ENCODE measurements at regions not wholly inside any gene's neighbourhood (a gene's known extent, or its start where the extent isn't known, plus 50 kb on each side); places are given as distances from the start of the nearest gene placed in this dataset.

DNA sequence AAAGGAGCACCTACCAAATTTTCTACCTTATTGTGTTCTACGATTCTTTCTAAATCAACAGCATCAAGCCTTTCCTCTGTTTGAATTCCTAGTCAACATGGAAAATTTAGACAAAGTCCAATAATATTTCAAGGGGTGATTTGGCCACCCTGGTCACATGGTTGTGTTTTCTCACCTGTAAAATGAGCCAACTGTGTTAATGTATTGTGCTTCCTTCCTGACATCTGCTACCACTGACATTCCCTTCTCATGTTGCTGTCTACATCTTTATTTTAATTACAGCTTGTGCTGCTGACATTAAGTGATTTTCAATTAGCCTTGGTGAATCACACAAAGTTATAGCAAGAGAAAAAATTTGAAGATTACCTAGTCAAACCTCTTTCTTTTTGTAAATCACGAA lies 83.0 kb upstream of the NPSR1 start:
- H3K27me3 ChIP-seq (ENCODE audit: control insufficient read depth in 2 of 2, insufficient read depth in 2 of 2, low read length in 2 of 2) = no peaks in the 10 kb centered on the region
- no TSS peak for BruUV-seq (replicated peaks)
- H3K4me1 ChIP-seq (replicated peaks in 1 of 2; ENCODE audit: control insufficient read depth in 2 of 2, insufficient read depth in 2 of 2, low read length in 2 of 2) = no peaks in the 10 kb centered on the region
- no peaks in the 10 kb centered on the region for H3K79me2 ChIP-seq (ENCODE audit: control insufficient read depth, insufficient read depth, low read length)
- ATAC-seq (no peak), FAIRE-seq (no peak), DNase-seq (ENCODE audit: extremely low read depth in 1 of 4, low spot score in 3 of 4) (no peak)
- no peak overlapping the region for H3K27ac ChIP-seq (ENCODE audit: extremely low read depth, low read depth, low read length)
- H3K4me3 ChIP-seq = no peak overlapping the region
- H3K9me1 ChIP-seq (ENCODE audit: control insufficient read depth, insufficient read depth, low read length) = no peaks in the 10 kb centered on the region
- CTCF ChIA-PET (ENCODE audit: low intra/inter-chr PET ratio) = no interaction called here
- H3K36me3 ChIP-seq (ENCODE audit: control insufficient read depth, insufficient read depth, low read length) = no peaks in the 10 kb centered on the region
- H3K9ac ChIP-seq (ENCODE audit: insufficient read depth in 1 of 2, low read depth in 2 of 2, low read length in 2 of 2) = no peak overlapping the region
- no peaks in the 10 kb centered on the region for H3K9me3 ChIP-seq (replicated peaks; ENCODE audit: control insufficient read depth, insufficient read depth, low read depth, low read length)
- H3K4me2 ChIP-seq (ENCODE audit: insufficient read depth, low read length) = no peak overlapping the region
- WGBS (ENCODE audit: insufficient coverage, low coverage, missing lambda C conversion rate) = 0% methylated on average over 2 of the region's 2 CpGs
- POLR2A ChIA-PET = no interaction called here
- TF ChIP-seq ZSCAN32 (CRISPR knock-in tag; IDR thresholded peaks at IDR 0.05) (no peak), ZNF507 (tag; conservative IDR thresholded peaks at IDR 0.05) (no peak), TAF1 (IDR thresholded peaks at IDR 0.05; ENCODE audit: control insufficient read depth, extremely low read depth, insufficient read depth, low read length, severe bottlenecking) (no peak), KDM1A (IDR thresholded peaks at IDR 0.05) (no peak), ZBED1 (IDR thresholded peaks at IDR 0.05) (no peak), PML (IDR thresholded peaks at IDR 0.05; ENCODE audit: low read length) (no peak)
- TF ChIP-seq, protein P1, sequence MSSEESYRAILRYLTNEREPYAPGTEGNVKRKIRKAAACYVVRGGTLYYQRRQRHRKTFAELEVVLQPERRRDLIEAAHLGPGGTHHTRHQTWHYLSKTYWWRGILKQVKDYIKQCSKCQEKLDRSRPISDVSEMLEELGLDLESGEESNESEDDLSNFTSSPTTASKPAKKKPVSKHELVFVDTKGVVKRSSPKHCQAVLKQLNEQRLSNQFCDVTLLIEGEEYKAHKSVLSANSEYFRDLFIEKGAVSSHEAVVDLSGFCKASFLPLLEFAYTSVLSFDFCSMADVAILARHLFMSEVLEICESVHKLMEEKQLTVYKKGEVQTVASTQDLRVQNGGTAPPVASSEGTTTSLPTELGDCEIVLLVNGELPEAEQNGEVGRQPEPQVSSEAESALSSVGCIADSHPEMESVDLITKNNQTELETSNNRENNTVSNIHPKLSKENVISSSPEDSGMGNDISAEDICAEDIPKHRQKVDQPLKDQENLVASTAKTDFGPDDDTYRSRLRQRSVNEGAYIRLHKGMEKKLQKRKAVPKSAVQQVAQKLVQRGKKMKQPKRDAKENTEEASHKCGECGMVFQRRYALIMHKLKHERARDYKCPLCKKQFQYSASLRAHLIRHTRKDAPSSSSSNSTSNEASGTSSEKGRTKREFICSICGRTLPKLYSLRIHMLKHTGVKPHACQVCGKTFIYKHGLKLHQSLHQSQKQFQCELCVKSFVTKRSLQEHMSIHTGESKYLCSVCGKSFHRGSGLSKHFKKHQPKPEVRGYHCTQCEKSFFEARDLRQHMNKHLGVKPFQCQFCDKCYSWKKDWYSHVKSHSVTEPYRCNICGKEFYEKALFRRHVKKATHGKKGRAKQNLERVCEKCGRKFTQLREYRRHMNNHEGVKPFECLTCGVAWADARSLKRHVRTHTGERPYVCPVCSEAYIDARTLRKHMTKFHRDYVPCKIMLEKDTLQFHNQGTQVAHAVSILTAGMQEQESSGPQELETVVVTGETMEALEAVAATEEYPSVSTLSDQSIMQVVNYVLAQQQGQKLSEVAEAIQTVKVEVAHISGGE (CRISPR knock-in tag; IDR thresholded peaks at IDR 0.05) = no peak
- TF ChIP-seq, protein P2, sequence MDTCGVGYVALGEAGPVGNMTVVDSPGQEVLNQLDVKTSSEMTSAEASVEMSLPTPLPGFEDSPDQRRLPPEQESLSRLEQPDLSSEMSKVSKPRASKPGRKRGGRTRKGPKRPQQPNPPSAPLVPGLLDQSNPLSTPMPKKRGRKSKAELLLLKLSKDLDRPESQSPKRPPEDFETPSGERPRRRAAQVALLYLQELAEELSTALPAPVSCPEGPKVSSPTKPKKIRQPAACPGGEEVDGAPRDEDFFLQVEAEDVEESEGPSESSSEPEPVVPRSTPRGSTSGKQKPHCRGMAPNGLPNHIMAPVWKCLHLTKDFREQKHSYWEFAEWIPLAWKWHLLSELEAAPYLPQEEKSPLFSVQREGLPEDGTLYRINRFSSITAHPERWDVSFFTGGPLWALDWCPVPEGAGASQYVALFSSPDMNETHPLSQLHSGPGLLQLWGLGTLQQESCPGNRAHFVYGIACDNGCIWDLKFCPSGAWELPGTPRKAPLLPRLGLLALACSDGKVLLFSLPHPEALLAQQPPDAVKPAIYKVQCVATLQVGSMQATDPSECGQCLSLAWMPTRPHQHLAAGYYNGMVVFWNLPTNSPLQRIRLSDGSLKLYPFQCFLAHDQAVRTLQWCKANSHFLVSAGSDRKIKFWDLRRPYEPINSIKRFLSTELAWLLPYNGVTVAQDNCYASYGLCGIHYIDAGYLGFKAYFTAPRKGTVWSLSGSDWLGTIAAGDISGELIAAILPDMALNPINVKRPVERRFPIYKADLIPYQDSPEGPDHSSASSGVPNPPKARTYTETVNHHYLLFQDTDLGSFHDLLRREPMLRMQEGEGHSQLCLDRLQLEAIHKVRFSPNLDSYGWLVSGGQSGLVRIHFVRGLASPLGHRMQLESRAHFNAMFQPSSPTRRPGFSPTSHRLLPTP (IDR thresholded peaks at IDR 0.05; ENCODE audit: borderline replicate concordance, extremely low read depth, insufficient read length) = no peak
- TF ChIP-seq, protein P3, sequence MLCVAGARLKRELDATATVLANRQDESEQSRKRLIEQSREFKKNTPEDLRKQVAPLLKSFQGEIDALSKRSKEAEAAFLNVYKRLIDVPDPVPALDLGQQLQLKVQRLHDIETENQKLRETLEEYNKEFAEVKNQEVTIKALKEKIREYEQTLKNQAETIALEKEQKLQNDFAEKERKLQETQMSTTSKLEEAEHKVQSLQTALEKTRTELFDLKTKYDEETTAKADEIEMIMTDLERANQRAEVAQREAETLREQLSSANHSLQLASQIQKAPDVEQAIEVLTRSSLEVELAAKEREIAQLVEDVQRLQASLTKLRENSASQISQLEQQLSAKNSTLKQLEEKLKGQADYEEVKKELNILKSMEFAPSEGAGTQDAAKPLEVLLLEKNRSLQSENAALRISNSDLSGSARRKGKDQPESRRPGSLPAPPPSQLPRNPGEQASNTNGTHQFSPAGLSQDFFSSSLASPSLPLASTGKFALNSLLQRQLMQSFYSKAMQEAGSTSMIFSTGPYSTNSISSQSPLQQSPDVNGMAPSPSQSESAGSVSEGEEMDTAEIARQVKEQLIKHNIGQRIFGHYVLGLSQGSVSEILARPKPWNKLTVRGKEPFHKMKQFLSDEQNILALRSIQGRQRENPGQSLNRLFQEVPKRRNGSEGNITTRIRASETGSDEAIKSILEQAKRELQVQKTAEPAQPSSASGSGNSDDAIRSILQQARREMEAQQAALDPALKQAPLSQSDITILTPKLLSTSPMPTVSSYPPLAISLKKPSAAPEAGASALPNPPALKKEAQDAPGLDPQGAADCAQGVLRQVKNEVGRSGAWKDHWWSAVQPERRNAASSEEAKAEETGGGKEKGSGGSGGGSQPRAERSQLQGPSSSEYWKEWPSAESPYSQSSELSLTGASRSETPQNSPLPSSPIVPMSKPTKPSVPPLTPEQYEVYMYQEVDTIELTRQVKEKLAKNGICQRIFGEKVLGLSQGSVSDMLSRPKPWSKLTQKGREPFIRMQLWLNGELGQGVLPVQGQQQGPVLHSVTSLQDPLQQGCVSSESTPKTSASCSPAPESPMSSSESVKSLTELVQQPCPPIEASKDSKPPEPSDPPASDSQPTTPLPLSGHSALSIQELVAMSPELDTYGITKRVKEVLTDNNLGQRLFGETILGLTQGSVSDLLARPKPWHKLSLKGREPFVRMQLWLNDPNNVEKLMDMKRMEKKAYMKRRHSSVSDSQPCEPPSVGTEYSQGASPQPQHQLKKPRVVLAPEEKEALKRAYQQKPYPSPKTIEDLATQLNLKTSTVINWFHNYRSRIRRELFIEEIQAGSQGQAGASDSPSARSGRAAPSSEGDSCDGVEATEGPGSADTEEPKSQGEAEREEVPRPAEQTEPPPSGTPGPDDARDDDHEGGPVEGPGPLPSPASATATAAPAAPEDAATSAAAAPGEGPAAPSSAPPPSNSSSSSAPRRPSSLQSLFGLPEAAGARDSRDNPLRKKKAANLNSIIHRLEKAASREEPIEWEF (CRISPR knock-in tag; IDR thresholded peaks at IDR 0.05) = no peak
- H4K20me1 ChIP-seq (replicated peaks; ENCODE audit: control insufficient read depth, insufficient read depth, low read length) = no peaks in the 10 kb centered on the region
- intact Hi-C loops (cut with micrococcal nuclease) = no loop called here
- in situ Hi-C loops (cut with MboI) = no loop called here
- H2AFZ ChIP-seq (ENCODE audit: low read depth, low read length) = no peak overlapping the region
